ENCODE measurements at regions not wholly inside any gene's neighbourhood (a gene's known extent, or its start where the extent isn't known, plus 50 kb on each side); places are given as distances from the start of the nearest gene placed in this dataset.

GRCh38 chr2:204183608-204184007, 247.0 kb downstream of the ICOS start:
- POLR2A ChIA-PET: no interaction called here
- DNase-seq (ENCODE audit: extremely low spot score): no peak

DNA sequence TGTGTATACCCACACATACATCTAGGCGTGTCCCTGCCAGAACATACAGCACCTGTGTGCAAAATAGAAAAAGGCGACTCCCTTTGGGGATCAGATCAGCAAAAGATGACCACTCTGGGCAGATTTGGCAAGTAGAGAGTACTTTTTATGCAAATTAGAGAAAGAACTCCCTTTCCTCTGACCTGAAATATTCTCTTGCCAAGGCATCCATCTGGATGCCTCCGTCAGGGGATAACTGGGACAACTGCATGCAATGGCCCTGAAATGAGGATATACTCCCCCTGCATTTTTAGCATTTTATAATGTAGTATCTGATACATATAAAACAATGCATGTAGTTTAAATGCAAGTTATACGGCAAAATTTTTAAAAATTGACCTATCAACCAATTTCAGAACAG, 247.7 kb downstream of the ICOS start:
- ChIA-PET CTCF (no interaction called here), POLR2A (no interaction called here)
- no peak for DNase-seq (ENCODE audit: extremely low spot score)
- no peak for TF ChIP-seq CTCF (IDR thresholded peaks at IDR 0.05; ENCODE audit: control extremely low read depth, extremely low read depth, low read depth, missing control alignments)

More at GRCh38 chr2:204183608-204184007, 247.0 kb downstream of the ICOS start:
- CTCF ChIA-PET: interaction anchor here (1.2 kb wide), 1 partner anchor 9 kb away, joined by 3 read pairs; no protein-coding TSS in a partner anchor
- TF ChIP-seq CTCF (IDR thresholded peaks at IDR 0.05; ENCODE audit: control extremely low read depth, extremely low read depth, low read depth, missing control alignments): no peak

DNA sequence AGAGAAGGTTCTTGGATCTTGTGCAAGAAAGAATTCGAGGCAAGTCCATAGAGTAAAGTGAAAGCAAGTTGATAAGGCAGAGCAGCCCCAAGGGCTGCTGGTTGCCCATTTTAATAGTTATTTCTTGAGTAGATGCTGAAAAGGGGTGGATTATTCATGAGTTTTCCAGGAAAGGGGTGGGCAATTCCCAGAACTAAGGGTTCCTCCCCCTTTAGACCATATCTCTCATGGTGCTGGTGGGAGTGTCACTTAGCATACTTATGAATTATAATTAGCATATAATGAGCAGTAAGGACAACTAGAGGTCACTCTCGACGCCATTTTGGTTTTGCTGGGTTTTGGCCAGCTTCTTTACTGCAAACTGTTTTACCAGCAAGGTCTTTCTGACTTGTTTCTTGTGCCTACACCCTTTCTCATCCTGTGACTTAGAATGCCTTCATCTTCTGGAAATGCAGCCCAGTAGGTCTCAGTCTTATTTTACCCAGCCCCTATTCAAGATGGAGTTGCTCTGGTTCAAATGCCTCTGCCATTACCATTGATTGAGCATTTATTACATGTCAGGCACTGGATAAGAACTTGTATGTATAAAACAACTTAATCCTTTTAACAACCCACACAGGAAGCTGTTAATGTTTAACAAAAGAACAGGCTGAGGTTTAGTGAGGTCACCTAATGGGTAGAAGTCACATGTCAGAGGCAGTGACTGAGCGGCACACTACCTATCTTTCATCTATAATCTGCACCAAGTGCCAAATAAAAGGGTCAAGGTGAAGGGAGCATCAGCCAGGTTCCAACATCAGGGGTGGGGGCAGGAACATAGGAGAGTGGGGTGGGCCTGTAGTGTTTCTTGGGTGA, 250.9 kb downstream of the ICOS start:
- no peak for DNase-seq (ENCODE audit: extremely low spot score)
- ChIA-PET POLR2A (no interaction called here), CTCF (interaction anchor here (1.3 to 2.3 kb wide), 2 partner anchors 9 to 37 kb away, joined by 3 to 19 read pairs; no protein-coding TSS in a partner anchor)
- no peak for TF ChIP-seq CTCF (IDR thresholded peaks at IDR 0.05; ENCODE audit: control extremely low read depth, extremely low read depth, low read depth, missing control alignments)

GRCh38 chr2:204191574-204191973, 255.0 kb downstream of the ICOS start:
- CTCF ChIA-PET: interaction anchor here (1.0 to 2.9 kb wide), 5 partner anchors 11 to 46 kb away, joined by 3 to 12 read pairs (median 3); no protein-coding TSS in a partner anchor
- POLR2A ChIA-PET: no interaction called here
- DNase-seq (ENCODE audit: extremely low spot score): no peak
- TF ChIP-seq CTCF (IDR thresholded peaks at IDR 0.05; ENCODE audit: control extremely low read depth, extremely low read depth, low read depth, missing control alignments): no peak

- ChIA-PET POLR2A (no interaction called here), CTCF (interaction anchor here (0.8 to 4.1 kb wide), 4 partner anchors 9 to 50 kb away, joined by 3 to 17 read pairs (median 8); no protein-coding TSS in a partner anchor)
- DNase-seq (ENCODE audit: extremely low spot score): no peak
- no peak for TF ChIP-seq CTCF (IDR thresholded peaks at IDR 0.05; ENCODE audit: control extremely low read depth, extremely low read depth, low read depth, missing control alignments)
These were observed 258.9 kb downstream of the ICOS start for GRCh38 chr2:204195498-204195897.

- ChIA-PET CTCF (interaction anchor here (1.0 to 1.3 kb wide), 2 partner anchors 19 to 21 kb away, joined by 3 read pairs; no protein-coding TSS in a partner anchor), POLR2A (no interaction called here)
- TF ChIP-seq CTCF (IDR thresholded peaks at IDR 0.05; ENCODE audit: control extremely low read depth, extremely low read depth, low read depth, missing control alignments): no peak
- DNase-seq (ENCODE audit: extremely low spot score): no peak
These were observed 260.9 kb downstream of the ICOS start for GRCh38 chr2:204197336-204198005.

Measured in GM10248 (cell line).